GM06990 (cell line): ENCODE measurements at regions not wholly inside any gene's neighbourhood (a gene's known extent, or its start where the extent isn't known, plus 50 kb on each side); places are given as distances from the start of the nearest gene placed in this dataset.

Source experiments
- DNase-seq: peaks from one replicate; pipeline ENCODE4 v3.0.0-alpha.2; 2011; ENCODE audit not compliant: insufficient read length; ENCODE audit errors: extremely low read depth
- H3K27me3 ChIP-seq: replicated peaks from 2 replicates; pipeline ENCODE4 v1.6.0; 2011; ENCODE audit warnings: low read length; ENCODE audit not compliant: control insufficient read depth, insufficient read depth
- H3K36me3 ChIP-seq: 2 replicates; pipeline ENCODE4 v1.5.1; 2011; ENCODE audit warnings: low read length; ENCODE audit not compliant: control insufficient read depth, insufficient read depth
- H3K4me3 ChIP-seq: replicated peaks from 2 replicates; pipeline ENCODE4 v1.5.1; 2011; ENCODE audit warnings: low read depth, mild to moderate bottlenecking, control low read depth, low read length
- TF ChIP-seq, protein P1 (sequence below): IDR thresholded peaks from 2 replicates; pipeline ENCODE4 v1.5.1; 2011; ENCODE audit warnings: low read length, control low read depth, mild to moderate bottlenecking, inconsistent platforms; ENCODE audit not compliant: insufficient read depth, poor library complexity, severe bottlenecking

DNA sequence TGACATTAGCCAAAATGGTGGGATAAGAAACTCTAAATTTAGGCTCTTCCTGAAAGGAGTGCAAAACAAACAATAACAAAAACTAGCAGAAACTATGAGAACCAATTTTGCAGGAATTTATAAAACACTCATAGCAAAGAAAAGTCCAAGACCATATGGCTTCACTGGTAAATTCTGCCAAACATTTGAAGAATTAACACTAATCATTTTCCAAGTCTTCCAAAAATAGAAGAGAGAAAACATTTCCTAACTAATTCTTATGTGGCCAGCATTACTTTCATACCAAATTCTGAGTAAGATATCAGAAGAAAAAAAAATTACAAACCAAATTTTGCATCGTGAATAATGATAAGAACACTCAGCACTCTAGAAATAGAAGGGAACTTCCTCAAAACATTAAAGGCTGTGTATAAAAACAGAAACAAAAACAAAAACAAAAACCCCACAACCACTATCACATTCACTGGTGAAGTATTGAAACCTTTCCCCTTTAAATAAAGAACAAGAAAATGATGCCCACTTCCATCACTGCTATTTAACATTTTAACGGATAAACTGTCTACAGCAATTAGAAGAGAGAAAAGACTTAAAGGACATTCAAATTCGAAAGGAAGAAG lies 524.3 kb upstream of the GALNTL6 start:
- Histone ChIP-seq H3K4me3 (no peak overlapping the region), H3K36me3 (no peaks in the 10 kb centered on the region), H3K27me3 (no peaks in the 10 kb centered on the region)
- TF ChIP-seq, protein P1, sequence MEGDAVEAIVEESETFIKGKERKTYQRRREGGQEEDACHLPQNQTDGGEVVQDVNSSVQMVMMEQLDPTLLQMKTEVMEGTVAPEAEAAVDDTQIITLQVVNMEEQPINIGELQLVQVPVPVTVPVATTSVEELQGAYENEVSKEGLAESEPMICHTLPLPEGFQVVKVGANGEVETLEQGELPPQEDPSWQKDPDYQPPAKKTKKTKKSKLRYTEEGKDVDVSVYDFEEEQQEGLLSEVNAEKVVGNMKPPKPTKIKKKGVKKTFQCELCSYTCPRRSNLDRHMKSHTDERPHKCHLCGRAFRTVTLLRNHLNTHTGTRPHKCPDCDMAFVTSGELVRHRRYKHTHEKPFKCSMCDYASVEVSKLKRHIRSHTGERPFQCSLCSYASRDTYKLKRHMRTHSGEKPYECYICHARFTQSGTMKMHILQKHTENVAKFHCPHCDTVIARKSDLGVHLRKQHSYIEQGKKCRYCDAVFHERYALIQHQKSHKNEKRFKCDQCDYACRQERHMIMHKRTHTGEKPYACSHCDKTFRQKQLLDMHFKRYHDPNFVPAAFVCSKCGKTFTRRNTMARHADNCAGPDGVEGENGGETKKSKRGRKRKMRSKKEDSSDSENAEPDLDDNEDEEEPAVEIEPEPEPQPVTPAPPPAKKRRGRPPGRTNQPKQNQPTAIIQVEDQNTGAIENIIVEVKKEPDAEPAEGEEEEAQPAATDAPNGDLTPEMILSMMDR: no peak
- no peak for DNase-seq

DNA sequence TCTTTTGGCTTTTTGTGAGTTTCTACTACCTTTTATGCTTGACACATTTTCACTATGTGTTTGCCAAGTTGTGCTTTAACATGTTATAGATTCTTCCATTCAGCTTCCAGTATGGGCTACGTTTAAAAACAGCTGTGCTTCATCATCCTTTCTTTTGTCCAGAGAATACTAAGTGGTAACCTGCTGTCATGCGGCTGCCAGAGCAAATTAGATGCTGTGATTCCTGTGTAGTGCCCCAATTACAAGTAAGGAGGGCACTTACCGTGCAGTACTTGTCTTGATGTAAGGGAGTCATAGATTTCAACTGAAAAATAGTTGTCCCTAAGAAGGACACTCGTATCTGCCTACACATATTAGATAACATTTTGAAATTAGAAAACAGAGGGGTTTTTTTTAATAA lies 531.8 kb upstream of the GALNTL6 start:
- no peaks in the 10 kb centered on the region for H3K36me3 ChIP-seq
- TF ChIP-seq, protein P1: no peak
- no peak overlapping the region for H3K4me3 ChIP-seq
- H3K27me3 ChIP-seq: no peaks in the 10 kb centered on the region
- DNase-seq: no peak

DNA sequence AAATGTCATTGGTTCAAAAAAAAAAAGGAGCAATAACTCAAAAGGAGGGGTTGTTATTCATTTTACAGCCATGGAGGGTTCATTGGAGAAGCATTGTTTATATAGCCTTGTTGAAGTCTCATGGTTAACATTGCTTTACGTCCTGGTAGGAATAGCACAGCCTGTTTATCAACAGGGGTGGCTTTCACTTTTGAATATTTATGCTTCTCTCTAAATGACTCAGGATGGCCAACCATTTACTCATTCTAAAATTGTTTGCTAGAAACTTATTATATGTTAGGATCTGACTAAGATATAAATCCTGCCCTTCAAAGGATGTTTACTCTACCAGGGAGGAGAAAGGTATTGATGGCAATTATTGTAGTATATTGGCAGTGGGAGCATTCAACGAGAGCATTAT lies 534.1 kb upstream of the GALNTL6 start:
- DNase-seq: no peak
- H3K4me3 ChIP-seq: no peak overlapping the region

DNA sequence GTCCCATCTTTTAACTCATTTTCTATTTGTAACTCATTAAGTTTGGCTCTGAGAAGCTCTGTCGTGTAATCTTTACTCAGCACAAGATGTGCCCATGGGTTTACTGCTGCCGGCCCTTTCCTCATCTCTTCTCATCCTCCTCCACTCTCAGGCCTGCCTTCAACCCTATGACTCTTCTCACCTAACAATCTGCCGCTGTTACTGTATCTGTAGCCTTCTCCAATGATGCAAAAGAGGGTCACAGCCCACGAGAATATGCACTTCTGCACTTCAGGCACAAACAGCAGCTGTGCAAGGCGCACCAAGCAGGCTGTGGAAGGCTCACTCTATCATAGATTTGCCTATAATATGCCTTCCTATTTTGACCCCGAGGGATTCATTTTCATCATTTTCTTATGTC lies 546.5 kb upstream of the GALNTL6 start:
- TF ChIP-seq, protein P1: no peak
- Histone ChIP-seq H3K4me3 (no peak overlapping the region), H3K36me3 (no peaks in the 10 kb centered on the region), H3K27me3 (no peaks in the 10 kb centered on the region)
- no peak for DNase-seq

More for the DNA sequence above, 534.1 kb upstream of the GALNTL6 start:
- Histone ChIP-seq H3K36me3 (no peaks in the 10 kb centered on the region), H3K27me3 (no peaks in the 10 kb centered on the region)
- TF ChIP-seq, protein P1: no peak

DNA sequence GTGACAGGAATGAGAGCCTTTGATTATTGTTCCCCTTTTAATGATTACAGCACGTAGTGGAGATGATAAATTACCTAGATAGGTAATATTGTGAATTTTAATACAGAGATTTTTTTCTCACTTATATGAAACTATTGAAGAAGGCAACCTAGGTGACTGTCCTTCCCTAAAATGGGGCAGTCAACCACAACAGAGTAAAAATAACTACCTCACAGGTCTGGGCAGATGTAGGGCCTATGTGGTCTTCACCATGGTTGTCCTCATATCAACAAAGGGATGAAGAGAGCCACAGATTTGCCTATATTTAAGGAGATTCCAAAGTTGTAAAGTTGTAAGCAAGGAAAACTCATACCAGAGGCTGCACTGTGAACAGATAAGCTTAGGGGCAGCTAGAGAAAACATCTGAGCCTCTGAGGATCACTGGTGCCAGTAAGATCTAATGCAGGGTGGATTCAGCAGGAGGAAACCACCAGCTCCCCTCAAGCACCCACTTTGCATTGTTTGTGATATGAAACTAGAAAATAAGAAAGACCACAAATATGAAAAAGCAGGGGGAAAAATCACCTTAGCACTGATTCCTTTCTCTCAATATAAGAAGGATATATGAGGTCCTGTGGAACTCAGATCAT lies 547.9 kb upstream of the GALNTL6 start:
- H3K36me3 ChIP-seq: no peaks in the 10 kb centered on the region

More for the DNA sequence above, 547.9 kb upstream of the GALNTL6 start:
- Histone ChIP-seq H3K4me3 (no peak overlapping the region), H3K27me3 (no peaks in the 10 kb centered on the region)
- TF ChIP-seq, protein P1: no peak
- no peak for DNase-seq
